SK-N-MC (cell line): ENCODE measurements at regions not wholly inside any gene's neighbourhood (a gene's known extent, or its start where the extent isn't known, plus 50 kb on each side); places are given as distances from the start of the nearest gene placed in this dataset.

Source experiments
- EZH2 ChIP-seq: fragments of 200-600 bp; sonication (generic); IDR thresholded peaks from one replicate; pipeline ENCODE4 v1.6.1; 2017; ENCODE audit warnings: antibody characterized with exemption
- FOXP2 ChIP-seq: optimal IDR thresholded peaks from 2 replicates; pipeline ENCODE3; 2011; ENCODE audit warnings: mild to moderate bottlenecking, moderate library complexity; ENCODE audit not compliant: insufficient read depth; ENCODE audit errors: extremely low read length, control extremely low read depth
- POLR2AphosphoS5 ChIP-seq: IDR thresholded peaks from 2 replicates; pipeline ENCODE4 v1.6.1; 2012; ENCODE audit warnings: mild to moderate bottlenecking, low read depth, low read length, borderline replicate concordance

DNA sequence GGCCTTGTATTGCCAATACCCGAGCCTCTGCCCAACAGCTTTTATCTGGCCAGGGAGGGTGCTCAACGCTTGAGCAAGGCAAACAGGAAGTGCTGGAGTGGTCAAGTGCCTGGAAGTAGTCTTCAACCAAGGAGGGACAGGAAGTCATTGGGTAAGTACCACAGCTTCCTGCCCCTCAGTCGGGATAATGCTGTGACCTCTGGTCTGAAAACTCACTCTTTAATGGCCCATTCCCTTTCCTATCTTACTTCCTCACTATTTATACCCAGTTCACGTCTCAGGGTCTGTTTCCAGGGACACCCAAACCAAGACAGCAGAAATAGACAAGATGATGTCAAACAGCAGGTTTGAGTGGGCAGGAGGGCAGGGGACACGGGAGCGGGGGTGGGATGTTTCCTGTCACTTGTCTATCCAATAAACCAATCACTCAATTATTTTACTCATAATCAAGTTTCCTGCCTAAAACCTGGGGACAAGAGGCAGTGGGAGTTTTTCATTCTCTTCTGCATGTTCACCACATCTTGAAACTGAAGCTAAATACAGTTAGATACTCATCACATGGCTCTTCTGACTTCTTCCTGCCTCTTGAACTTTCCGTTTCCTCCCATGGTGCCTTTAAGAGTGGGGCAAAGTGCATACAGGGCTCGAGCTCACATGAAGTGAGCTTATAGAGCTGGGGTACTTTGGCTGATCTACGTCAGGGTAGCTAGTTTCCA, 68.9 kb upstream of the CAB39 start:
- TF ChIP-seq EZH2: no peak
- TF ChIP-seq POLR2AphosphoS5: no peak
- no peak for TF ChIP-seq FOXP2
